Sigmoid colon (tissue), 6 donors: ENCODE measurements at regions not wholly inside any gene's neighbourhood (a gene's known extent, or its start where the extent isn't known, plus 50 kb on each side); places are given as distances from the start of the nearest gene placed in this dataset.

Source experiments
- DNase-seq: peaks from one replicate; pipeline ENCODE4 v3.0.0-alpha.2; 2019
- H3K27ac ChIP-seq, 4 donors: fragments of 200-600 bp; sonication (generic); one replicate each; pipeline ENCODE4 v1.5.1; 2016 to 2019; ENCODE audit warnings: mild to moderate bottlenecking in 1 of 4
- H3K27me3 ChIP-seq, 3 donors: fragments of 200-600 bp; sonication (generic); one replicate each; pipeline ENCODE4 v1.5.1; 2019; ENCODE audit warnings: mild to moderate bottlenecking in 1 of 3
- H3K36me3 ChIP-seq, 4 donors: fragments of 200-600 bp; sonication (generic); one replicate each; pipeline ENCODE4 v1.5.1; 2016 to 2019
- H3K4me1 ChIP-seq, 4 donors: fragments of 200-600 bp; sonication (generic); one replicate each; pipeline ENCODE4 v1.5.1; 2017 to 2019
- H3K4me3 ChIP-seq, 4 donors: fragments of 200-600 bp; sonication (generic); one replicate each; pipeline ENCODE4 v1.5.1; 2017 to 2019; ENCODE audit warnings: mild to moderate bottlenecking in 2 of 4, moderate library complexity in 1 of 4
- H3K9me3 ChIP-seq, 4 donors: fragments of 200-600 bp in 3 of 4; sonication (generic) in 3 of 4; one replicate each; pipeline versions ENCODE4 v1.5.1 to v1.6.1; 2013 to 2019
- EP300 ChIP-seq, 4 donors: sonication (generic); formaldehyde crosslinking; IDR thresholded peaks; one replicate each; pipeline ENCODE4 v1.6.1; 2017; ENCODE audit warnings: antibody characterized with exemption in 4 of 4
- POLR2A ChIP-seq, 2 donors: fragments of 450-650 bp; IDR thresholded peaks; one replicate each; pipeline ENCODE4 v1.6.1; 2016; ENCODE audit warnings: antibody characterized with exemption in 2 of 2, mild to moderate bottlenecking in 2 of 2, moderate library complexity in 2 of 2
- POLR2AphosphoS5 ChIP-seq, 4 donors: sonication (generic); formaldehyde crosslinking; IDR thresholded peaks; one replicate each; pipeline ENCODE4 v1.6.1; 2017; ENCODE audit warnings: antibody characterized with exemption in 4 of 4
- WGBS, 2 donors: extraction: QIAGEN DNeasy Blood & Tissue Kit; methylation state at CpG; one replicate each; pipeline ENCODE4 v1.1.7; 2013; 5-methylcytosine and 5-hydroxymethylcytosine counted together
- intact Hi-C: fragments of 100-400 bp; cut with DNase I; formaldehyde crosslinking; loops from one replicate; pipeline ENCODE4 v1.15.1; 2023
- TF ChIP-seq, protein P1 (sequence below), 4 experiments: fragments of 450-650 bp in 3 of 4; fragments of 200-600 bp in 1 of 4; IDR thresholded peaks; one replicate each; pipeline ENCODE4 v1.5.1; 2016 to 2019; ENCODE audit warnings: antibody characterized with exemption in 4 of 4, mild to moderate bottlenecking in 3 of 4, moderate library complexity in 2 of 4
- donor health status: healthy with polysubstance abuse.
- donor health status: healthy.

DNA sequence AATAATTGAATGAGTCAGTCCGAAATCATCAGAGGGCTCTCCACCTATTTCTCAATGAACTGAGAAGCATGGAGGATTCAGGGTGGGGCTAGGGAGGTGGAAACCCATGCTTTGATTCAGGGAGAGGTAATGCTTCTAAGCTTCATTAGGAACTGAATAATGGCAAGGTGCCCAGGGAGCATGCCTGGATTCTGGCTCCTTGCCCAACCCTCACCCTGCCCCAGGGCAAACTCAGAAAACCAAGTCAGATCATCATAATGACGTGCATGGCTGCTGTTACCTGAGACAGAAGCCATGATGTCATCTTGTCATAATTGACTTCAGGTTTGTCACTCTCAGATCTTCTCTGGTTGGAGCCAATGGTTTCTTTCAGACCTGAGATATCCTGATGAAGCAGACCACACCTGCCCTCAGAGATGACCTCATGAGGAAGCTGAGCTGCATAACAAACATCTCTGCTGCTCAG, 199.6 kb downstream of the SYK start:
- DNase-seq, result no peak
- Histone ChIP-seq H3K4me3 (no peak overlapping the region), H3K27me3 (no peaks in the 10 kb centered on the region), H3K4me1 (no peaks in the 10 kb centered on the region), H3K36me3 (no peaks in the 10 kb centered on the region), H3K27ac (no peak overlapping the region), H3K9me3 (no peaks in the 10 kb centered on the region)
- intact Hi-C loops, result no loop called here
- TF ChIP-seq, protein P1, sequence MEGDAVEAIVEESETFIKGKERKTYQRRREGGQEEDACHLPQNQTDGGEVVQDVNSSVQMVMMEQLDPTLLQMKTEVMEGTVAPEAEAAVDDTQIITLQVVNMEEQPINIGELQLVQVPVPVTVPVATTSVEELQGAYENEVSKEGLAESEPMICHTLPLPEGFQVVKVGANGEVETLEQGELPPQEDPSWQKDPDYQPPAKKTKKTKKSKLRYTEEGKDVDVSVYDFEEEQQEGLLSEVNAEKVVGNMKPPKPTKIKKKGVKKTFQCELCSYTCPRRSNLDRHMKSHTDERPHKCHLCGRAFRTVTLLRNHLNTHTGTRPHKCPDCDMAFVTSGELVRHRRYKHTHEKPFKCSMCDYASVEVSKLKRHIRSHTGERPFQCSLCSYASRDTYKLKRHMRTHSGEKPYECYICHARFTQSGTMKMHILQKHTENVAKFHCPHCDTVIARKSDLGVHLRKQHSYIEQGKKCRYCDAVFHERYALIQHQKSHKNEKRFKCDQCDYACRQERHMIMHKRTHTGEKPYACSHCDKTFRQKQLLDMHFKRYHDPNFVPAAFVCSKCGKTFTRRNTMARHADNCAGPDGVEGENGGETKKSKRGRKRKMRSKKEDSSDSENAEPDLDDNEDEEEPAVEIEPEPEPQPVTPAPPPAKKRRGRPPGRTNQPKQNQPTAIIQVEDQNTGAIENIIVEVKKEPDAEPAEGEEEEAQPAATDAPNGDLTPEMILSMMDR (IDR thresholded peaks at IDR 0.05), result no peak
- TF ChIP-seq POLR2AphosphoS5 (IDR thresholded peaks at IDR 0.05) (no peak), POLR2A (IDR thresholded peaks at IDR 0.05) (no peak), EP300 (IDR thresholded peaks at IDR 0.05) (no peak)
- 48 to 73% methylated on average over 2 of the region's 2 CpGs for WGBS, 2 donors

DNA sequence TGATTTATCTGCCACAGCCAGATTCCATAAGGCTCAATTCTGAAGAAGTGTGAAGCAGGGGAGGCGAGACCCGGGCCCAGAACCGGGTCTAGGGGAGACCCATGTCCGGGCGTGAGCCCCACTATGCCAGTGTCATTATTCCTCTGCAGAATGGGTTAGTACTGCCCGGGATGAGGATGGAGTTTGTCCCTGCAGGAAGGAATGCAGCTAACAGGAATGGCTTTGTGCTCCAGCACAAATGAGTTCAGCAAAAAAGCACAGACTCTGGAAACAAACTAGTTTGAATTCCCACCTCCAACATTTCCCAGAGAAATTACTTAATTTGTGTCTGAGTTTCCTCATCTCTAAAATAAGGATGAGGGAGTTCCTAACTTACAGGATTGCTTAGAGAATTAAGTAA, 202.9 kb downstream of the SYK start:
- Histone ChIP-seq H3K27me3 (no peaks in the 10 kb centered on the region), H3K4me1 (no peaks in the 10 kb centered on the region), H3K27ac (no peak overlapping the region), H3K36me3 (no peaks in the 10 kb centered on the region), H3K9me3 (no peaks in the 10 kb centered on the region), H3K4me3 (no peak overlapping the region)
- TF ChIP-seq POLR2AphosphoS5 (IDR thresholded peaks at IDR 0.05) (no peak), POLR2A (IDR thresholded peaks at IDR 0.05) (no peak)
- no peak for DNase-seq
- intact Hi-C loops, result no loop called here
- WGBS, 2 donors, result 85 to 92% methylated on average over 6 of the region's 6 CpGs

DNA sequence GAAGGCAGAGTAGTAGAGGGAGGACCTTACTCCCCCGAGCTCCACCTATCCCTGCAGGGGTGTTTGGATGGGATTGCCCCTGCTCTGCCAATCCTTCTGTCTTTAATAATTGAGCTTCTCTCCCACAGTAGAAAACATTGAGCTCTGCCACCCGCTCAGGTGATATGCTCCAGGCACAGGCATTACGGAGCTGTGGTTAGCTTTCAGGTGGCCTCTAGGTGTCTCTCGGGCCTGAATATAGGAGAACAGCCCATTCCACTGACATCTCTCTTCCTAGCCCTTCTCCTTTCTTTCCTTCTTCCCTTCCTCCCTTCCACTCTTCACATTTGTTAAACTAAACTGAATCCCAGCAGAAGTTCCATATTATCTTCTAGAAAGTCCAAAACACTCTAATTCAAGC, 203.4 kb downstream of the SYK start:
- TF ChIP-seq POLR2AphosphoS5 (IDR thresholded peaks at IDR 0.05) (no peak), POLR2A (IDR thresholded peaks at IDR 0.05) (no peak), EP300 (IDR thresholded peaks at IDR 0.05) (no peak)
- TF ChIP-seq, protein P1 (IDR thresholded peaks at IDR 0.05), result no peak
- Histone ChIP-seq H3K4me1 (no peaks in the 10 kb centered on the region), H3K36me3 (no peaks in the 10 kb centered on the region), H3K27ac (no peak overlapping the region), H3K4me3 (no peak overlapping the region), H3K27me3 (no peaks in the 10 kb centered on the region), H3K9me3 (no peaks in the 10 kb centered on the region)
- DNase-seq, result no peak
- 86 to 87% methylated on average over 4 of the region's 4 CpGs for WGBS, 2 donors
- intact Hi-C loops, result no loop called here

DNA sequence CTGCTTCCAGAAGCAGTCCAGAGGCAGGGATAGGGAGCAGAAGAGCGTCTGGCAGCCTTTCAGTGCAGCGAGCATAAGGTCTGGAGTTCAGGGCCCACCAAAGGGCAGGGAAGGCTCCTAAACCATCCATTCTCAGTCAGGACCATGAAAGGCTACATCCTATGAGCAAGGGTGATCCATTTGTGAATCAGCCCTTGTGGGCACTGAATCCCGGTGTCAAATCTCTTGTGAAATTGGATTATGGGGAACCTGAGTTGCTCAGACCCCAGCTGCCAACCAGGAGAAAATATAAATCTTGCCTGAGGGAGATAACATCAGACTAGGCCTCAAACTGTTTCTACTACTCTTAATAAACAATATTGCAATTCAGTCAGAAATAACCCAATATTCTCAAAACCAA, 204.4 kb downstream of the SYK start:
- Histone ChIP-seq H3K27ac (no peak overlapping the region), H3K9me3 (no peaks in the 10 kb centered on the region), H3K4me1 (no peaks in the 10 kb centered on the region), H3K4me3 (no peak overlapping the region), H3K36me3 (no peaks in the 10 kb centered on the region), H3K27me3 (no peaks in the 10 kb centered on the region)
- intact Hi-C loops, result no loop called here
- 88 to 93% methylated on average over 3 of the region's 3 CpGs for WGBS, 2 donors
- TF ChIP-seq, protein P1 (IDR thresholded peaks at IDR 0.05), result no peak
- TF ChIP-seq POLR2A (IDR thresholded peaks at IDR 0.05) (no peak), POLR2AphosphoS5 (IDR thresholded peaks at IDR 0.05) (no peak), EP300 (IDR thresholded peaks at IDR 0.05) (no peak)
- DNase-seq, result no peak

DNA sequence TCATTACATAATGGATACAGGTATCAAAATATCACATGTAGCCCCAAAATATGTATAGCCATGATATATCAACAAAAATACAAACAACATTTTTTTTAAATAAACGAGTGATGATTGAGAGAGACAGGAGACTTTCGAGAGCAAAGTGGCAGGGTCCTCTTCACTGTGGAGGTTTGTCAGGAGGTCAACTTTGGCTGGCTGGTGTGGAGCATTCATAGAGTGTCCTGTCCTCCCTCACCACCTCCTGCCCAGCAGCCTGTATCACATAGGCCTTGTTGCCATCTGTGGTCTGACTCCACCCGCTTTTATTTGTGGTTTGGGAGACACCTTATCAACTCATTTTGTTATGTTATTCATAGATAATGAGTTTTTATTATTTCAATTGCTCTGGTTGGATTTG, 206.9 kb downstream of the SYK start:
- Histone ChIP-seq H3K4me3 (no peak overlapping the region), H3K36me3 (no peaks in the 10 kb centered on the region), H3K27ac (no peak overlapping the region), H3K27me3 (no peaks in the 10 kb centered on the region), H3K4me1 (no peaks in the 10 kb centered on the region), H3K9me3 (peaks cover 0 to 4% (median 0%) of the 10 kb centered on the region in 4 donors)
- TF ChIP-seq, protein P1 (IDR thresholded peaks at IDR 0.05), result no peak
- TF ChIP-seq POLR2AphosphoS5 (IDR thresholded peaks at IDR 0.05) (no peak), EP300 (IDR thresholded peaks at IDR 0.05) (no peak), POLR2A (IDR thresholded peaks at IDR 0.05) (no peak)
- intact Hi-C loops, result no loop called here
- no peak for DNase-seq
- 90 to 96% methylated on average over 3 of the region's 3 CpGs for WGBS, 2 donors
